K562 (cell line): ENCODE measurements at regions not wholly inside any gene's neighbourhood (a gene's known extent, or its start where the extent isn't known, plus 50 kb on each side); places are given as distances from the start of the nearest gene placed in this dataset.

Experiments
- ATAC-seq: fragments of 200-7000 bp; cut with Tn5 transposase; 3 replicates; pipeline ENCODE4 v1.9.1; 2020; ENCODE audit warnings: moderate library complexity
- BruUV-seq: library from RNA; stranded (reverse); fragments of 400-500 nt; replicated peaks from 2 replicates; lab custom pipeline; 2021; lab: Mats Ljungman, UMichigan
- CTCF ChIA-PET: fragments of 300-600 bp; formaldehyde crosslinking; extraction: SDS; loops from one replicate; lab custom pipeline; 2021; ENCODE audit warnings: low intra/inter-chr PET ratio; lab: Yijun Ruan, JAX
- POLR2A ChIA-PET: fragments of 300-600, 350-650 bp; sonication (Branson Sonifier 250); formaldehyde crosslinking; extraction: SDS; loops from one replicate; lab custom pipeline; 2021; ENCODE audit warnings: antibody characterized with exemption, inconsistent platforms; lab: Yijun Ruan, JAX
- DNase-seq, 4 experiments: peaks; one replicate each; pipeline versions ENCODE4 v3.0.0 to v3.0.0-alpha.2; 2011 to 2018; ENCODE audit warnings: low spot score in 3 of 4, mixed read lengths in 3 of 4; ENCODE audit errors: extremely low read depth in 1 of 4
- FAIRE-seq: peaks from 2 replicates; lab custom pipeline; 2011; peaks lifted over from hg19 to GRCh38; lab: Jason Lieb, UNC
- H2AFZ ChIP-seq: 2 replicates; pipeline ENCODE4 v1.6.0; 2011; ENCODE audit warnings: low read depth, low read length, control low read depth, inconsistent platforms
- H3K27ac ChIP-seq: fragments of 200-600 bp; 3 replicates; pipeline ENCODE4 v1.8.0; 2011; ENCODE audit warnings: low read depth, mild to moderate bottlenecking, control low read depth, inconsistent platforms, low read length, moderate library complexity, mixed read lengths; ENCODE audit errors: extremely low read depth
- H3K27me3 ChIP-seq, 2 experiments: fragments of 300-600 bp in 1 of 2; 2 replicates in 1 of 2; 3 replicates in 1 of 2; pipeline versions ENCODE4 v1.6.0 to v1.8.0; 2011; ENCODE audit warnings: inconsistent platforms in 2 of 2, low read length in 2 of 2, mild to moderate bottlenecking in 1 of 2, mixed read lengths in 1 of 2, moderate library complexity in 1 of 2; ENCODE audit not compliant: control insufficient read depth in 2 of 2, insufficient read depth in 2 of 2
- H3K36me3 ChIP-seq: fragments of 300-600 bp; 3 replicates; pipeline ENCODE4 v1.8.0; 2011; ENCODE audit warnings: mild to moderate bottlenecking, low read length, inconsistent platforms; ENCODE audit not compliant: control insufficient read depth, insufficient read depth
- H3K4me1 ChIP-seq, 2 experiments: fragments of 200-600 bp in 1 of 2; replicated peaks in 1 of 2; 2 replicates in 1 of 2; 3 replicates in 1 of 2; pipeline versions ENCODE4 v1.5.1 to v1.8.0; 2011; ENCODE audit warnings: inconsistent platforms in 2 of 2, low read length in 2 of 2, mild to moderate bottlenecking in 1 of 2, mixed read lengths in 1 of 2, moderate library complexity in 1 of 2; ENCODE audit not compliant: control insufficient read depth in 2 of 2, insufficient read depth in 2 of 2
- H3K4me2 ChIP-seq: 2 replicates; pipeline ENCODE4 v1.6.1; 2011; ENCODE audit warnings: low read length, control low read depth, inconsistent platforms, mixed read lengths; ENCODE audit not compliant: insufficient read depth
- H3K4me3 ChIP-seq: fragments of 200-600 bp; sonication (generic), shearing (Covaris generic); 2 replicates; pipeline ENCODE4 v1.5.1; 2016; ENCODE audit warnings: control low read depth, inconsistent platforms
- H3K79me2 ChIP-seq: fragments of 200-600 bp; 3 replicates; pipeline ENCODE4 v1.8.0; 2011; ENCODE audit warnings: low read length, inconsistent platforms; ENCODE audit not compliant: control insufficient read depth, insufficient read depth
- H3K9ac ChIP-seq, 2 experiments: 2 replicates each; pipeline versions ENCODE4 v1.6.0 to v1.6.1; 2011; ENCODE audit warnings: low read depth in 2 of 2, low read length in 2 of 2, control low read depth in 1 of 2, inconsistent platforms in 1 of 2, mild to moderate bottlenecking in 1 of 2, mixed read lengths in 1 of 2; ENCODE audit not compliant: insufficient read depth in 1 of 2
- H3K9me1 ChIP-seq: one replicate; pipeline ENCODE4 v1.6.0; 2011; ENCODE audit warnings: inconsistent platforms, mild to moderate bottlenecking, low read length, moderate library complexity; ENCODE audit not compliant: control insufficient read depth, insufficient read depth
- H3K9me3 ChIP-seq: replicated peaks from 2 replicates; pipeline ENCODE4 v1.5.1; 2011; ENCODE audit warnings: low read depth, low read length, inconsistent platforms; ENCODE audit not compliant: control insufficient read depth, insufficient read depth
- H4K20me1 ChIP-seq: replicated peaks from 2 replicates; pipeline ENCODE4 v1.6.1; 2011; ENCODE audit warnings: low read length, inconsistent platforms, mixed read lengths; ENCODE audit not compliant: control insufficient read depth, insufficient read depth
- ADNP ChIP-seq: fragments of 200-800 bp; sonication (Bioruptor generic); IDR thresholded peaks from 2 replicates; pipeline ENCODE4 v1.6.1; 2016; ENCODE audit warnings: missing genetic modification characterization, missing compliant biosample characterization
- ERF ChIP-seq: fragments of 450-650 bp; formaldehyde crosslinking; IDR thresholded peaks from 2 replicates; pipeline ENCODE4 v1.4.0; 2020; ENCODE audit warnings: mild to moderate bottlenecking, mixed read lengths
- MCM7 ChIP-seq, 2 experiments: fragments of 450-650 bp; IDR thresholded peaks; 2 replicates each; pipeline ENCODE4 v1.6.1; 2016 to 2018
- POU5F1 ChIP-seq: fragments of 150-350 bp; IDR thresholded peaks from 2 replicates; pipeline ENCODE4 v1.6.1; 2014; ENCODE audit warnings: borderline replicate concordance, low read length, low read depth, mild to moderate bottlenecking; ENCODE audit not compliant: partially characterized antibody
- SAFB2 ChIP-seq: fragments of 200-400 bp; formaldehyde crosslinking; IDR thresholded peaks from 2 replicates; pipeline ENCODE4 v1.6.1; 2018; ENCODE audit warnings: borderline replicate concordance, low read length, low read depth, moderate library complexity; ENCODE audit not compliant: severe bottlenecking
- SRSF3 ChIP-seq: fragments of 200-400 bp; formaldehyde crosslinking; IDR thresholded peaks from 2 replicates; pipeline ENCODE4 v1.6.1; 2016; ENCODE audit warnings: mild to moderate bottlenecking, low read length, moderate library complexity; ENCODE audit not compliant: insufficient read depth
- XRCC5 ChIP-seq: fragments of 200-400 bp; formaldehyde crosslinking; IDR thresholded peaks from 2 replicates; pipeline ENCODE4 v1.6.1; 2017; ENCODE audit warnings: low read depth, mild to moderate bottlenecking, low read length
- WGBS: fragments of 100-300 bp; shearing (Covaris generic); methylation state at CpG from one replicate; pipeline ENCODE4 v1.1.6; 2016; ENCODE audit warnings: low coverage, mixed read lengths; ENCODE audit not compliant: insufficient coverage; ENCODE audit errors: missing lambda C conversion rate; 5-methylcytosine and 5-hydroxymethylcytosine counted together
- in situ Hi-C: fragments of 300-500 bp; cut with MboI; formaldehyde crosslinking; loops from 4 replicates; pipeline ENCODE4 v1.15.0; 2018; ENCODE audit warnings: inconsistent platforms, mixed read lengths
- intact Hi-C: fragments of 100-400 bp; cut with micrococcal nuclease; formaldehyde crosslinking; loops from 2 replicates; pipeline ENCODE4 v1.14.2; 2022

GRCh38 chr2:241947876-241948275 lies 78.3 kb downstream of the RTP5 start:
- no peak for TF ChIP-seq POU5F1
- TF ChIP-seq XRCC5 = no peak
- TF ChIP-seq SRSF3 = no peak
- no peak for TF ChIP-seq ADNP (tag)
- TF ChIP-seq SAFB2 = no peak
- no peak for TF ChIP-seq ERF (CRISPR knock-in tag)
- TF ChIP-seq MCM7 (IDR thresholded peaks at IDR 0.05) = no peak
- H3K9me3 ChIP-seq = no peaks in the 10 kb centered on the region; the same call in 1 of the 2 replicates
- H3K4me1 ChIP-seq = peaks cover 0 to 10% of the 10 kb centered on the region in 2 experiments; a peak in 2 of 5 replicates
- H4K20me1 ChIP-seq = 0 out of 2 replicates have a peak, but pooled peaks cover 4% of the 10 kb centered on the region
- ATAC-seq (no peak), DNase-seq (no peak), FAIRE-seq (no peak)
- H3K9ac ChIP-seq = no peak overlapping the region
- intact Hi-C loops (no loop called here), in situ Hi-C loops (no loop called here)
- ChIA-PET POLR2A (interaction anchor here (0.5 kb wide), 1 partner anchor 11 kb away, joined by 3 read pairs; no protein-coding TSS in a partner anchor), CTCF (no interaction called here)
- no peak overlapping the region for H3K27ac ChIP-seq
- no peak overlapping the region for H2AFZ ChIP-seq
- H3K79me2 ChIP-seq = no peaks in the 10 kb centered on the region
- no peak overlapping the region for H3K4me2 ChIP-seq
- H3K36me3 ChIP-seq = no peaks in the 10 kb centered on the region
- H3K27me3 ChIP-seq = peaks cover 0 to 9% of the 10 kb centered on the region in 2 experiments; a peak in 2 of 5 replicates
- WGBS = 64% methylated on average over 10 of the region's 19 CpGs
- H3K4me3 ChIP-seq = no peak overlapping the region
- no peaks in the 10 kb centered on the region for H3K9me1 ChIP-seq
- no TSS peak for BruUV-seq
